ENCODE measurements at regions not wholly inside any gene's neighbourhood (a gene's known extent, or its start where the extent isn't known, plus 50 kb on each side); places are given as distances from the start of the nearest gene placed in this dataset.
"Not testable (repeated sequence)": the region's sequence is repeated elsewhere in the genome, so short reads cannot be mapped to it uniquely, and the experiment has no call there.

- no peak for DNase-seq
Observed at GRCh38 chr2:236632295-236633218, 62.9 kb downstream of the ACKR3 start.

- DNase-seq: no peak
Observed at GRCh38 chr2:236633219-236633570, 63.6 kb downstream of the ACKR3 start.

GRCh38 chr2:236633775-236634560 is 64.3 kb downstream of the ACKR3 start:
- no peak for DNase-seq

GRCh38 chr2:236636261-236636660 is 66.6 kb downstream of the ACKR3 start:
- DNase-seq: no peak

GRCh38 chr2:236636714-236637470 is 67.3 kb downstream of the ACKR3 start:
- no peak for DNase-seq

- DNase-seq: no peak
Observed at GRCh38 chr2:236637686-236638569, 68.3 kb downstream of the ACKR3 start.

GRCh38 chr2:236638707-236639106 is 69.1 kb downstream of the ACKR3 start:
- DNase-seq: no peak

GRCh38 chr2:236639461-236640235 is 70.0 kb downstream of the ACKR3 start:
- no peak for DNase-seq

- no peak for DNase-seq
Observed at GRCh38 chr2:236641051-236641726, 71.6 kb downstream of the ACKR3 start.

- DNase-seq: no peak
Observed at GRCh38 chr2:236642125-236642524, 72.5 kb downstream of the ACKR3 start.

GRCh38 chr2:236642584-236643291 is 73.1 kb downstream of the ACKR3 start:
- DNase-seq: no peak

- no peak for DNase-seq
Observed at GRCh38 chr2:236643480-236643879, 73.9 kb downstream of the ACKR3 start.

- no peak for DNase-seq
Observed at GRCh38 chr2:236644067-236644466, 74.4 kb downstream of the ACKR3 start.

GRCh38 chr2:236644502-236644911 is 74.9 kb downstream of the ACKR3 start:
- no peak for DNase-seq

- not testable (repeated sequence) for DNase-seq
Observed at GRCh38 chr2:236645141-236645540, 75.5 kb downstream of the ACKR3 start.

- no peak for DNase-seq
Observed at GRCh38 chr2:236646441-236646840, 76.8 kb downstream of the ACKR3 start.

GRCh38 chr2:236646871-236647270 is 77.2 kb downstream of the ACKR3 start:
- DNase-seq: no peak

- no peak for DNase-seq
Observed at GRCh38 chr2:236647621-236648020, 78.0 kb downstream of the ACKR3 start.

- DNase-seq: no peak
Observed at GRCh38 chr2:236653863-236654262, 84.2 kb downstream of the ACKR3 start.

- no peak for DNase-seq
Observed at GRCh38 chr2:236654496-236654895, 84.9 kb downstream of the ACKR3 start.
